ENCODE measurements at regions not wholly inside any gene's neighbourhood (a gene's known extent, or its start where the extent isn't known, plus 50 kb on each side); places are given as distances from the start of the nearest gene placed in this dataset.

- TF ChIP-seq POLR2A (IDR thresholded peaks at IDR 0.05; ENCODE audit: low read depth, low read length), result no peak
- DNase-seq (ENCODE audit: insufficient read length, low spot score) (no peak), FAIRE-seq (no peak)
These were observed 533.1 kb upstream of the CDH4 start for GRCh38 chr20:60718743-60719480.

DNA sequence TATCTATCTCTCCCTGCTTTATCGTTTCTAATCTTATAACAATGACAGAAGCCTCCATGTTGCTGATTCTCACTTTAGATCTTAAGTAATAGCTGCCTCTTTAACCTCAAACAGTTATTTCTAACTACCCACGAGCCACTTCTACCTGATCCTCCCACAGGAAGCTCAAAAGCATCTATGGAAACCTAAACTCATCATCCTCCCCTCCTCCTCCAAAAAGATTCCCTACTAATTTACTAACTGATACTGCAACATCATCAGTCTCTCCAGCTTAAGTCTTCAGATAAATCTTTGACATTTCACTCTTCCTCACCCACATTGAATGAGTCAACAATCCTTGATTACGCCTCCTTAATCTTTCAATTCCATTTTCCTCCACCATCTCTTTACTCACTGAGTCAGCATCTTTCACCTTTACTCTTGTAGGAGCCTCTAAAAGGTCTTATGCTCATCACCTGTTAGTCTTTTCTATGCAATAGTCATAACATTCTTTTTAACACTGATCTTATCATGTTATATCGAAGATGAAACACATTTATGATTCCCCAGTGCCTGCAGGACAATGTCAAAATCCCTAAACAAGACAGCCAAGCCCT is 526.7 kb upstream of the CDH4 start:
- DNase-seq (ENCODE audit: insufficient read length, low spot score) (no peak), FAIRE-seq (no peak)
- TF ChIP-seq POLR2A (IDR thresholded peaks at IDR 0.05; ENCODE audit: low read depth, low read length), result no peak

DNA sequence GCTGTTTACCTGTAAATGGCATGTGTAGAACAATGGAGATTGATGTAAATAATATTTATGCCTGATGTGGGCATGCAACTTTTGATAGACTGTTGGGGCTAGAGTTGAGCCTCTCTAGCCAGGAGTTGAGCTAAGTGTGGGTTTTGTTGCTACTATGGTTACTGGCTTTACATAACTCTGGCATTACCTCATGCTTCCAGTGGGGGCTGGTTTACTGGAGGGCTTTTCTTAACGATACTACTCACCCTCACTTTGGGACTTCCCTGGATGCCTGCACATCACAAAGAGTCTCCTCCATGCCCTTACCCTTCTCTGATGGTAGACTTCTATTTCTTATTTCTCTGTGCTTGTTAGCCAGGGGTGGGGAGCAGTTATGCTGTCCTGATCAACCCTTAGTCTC is 524.6 kb upstream of the CDH4 start:
- FAIRE-seq (no peak), DNase-seq (ENCODE audit: insufficient read length, low spot score) (no peak)
- TF ChIP-seq POLR2A (IDR thresholded peaks at IDR 0.05; ENCODE audit: low read depth, low read length), result no peak

DNA sequence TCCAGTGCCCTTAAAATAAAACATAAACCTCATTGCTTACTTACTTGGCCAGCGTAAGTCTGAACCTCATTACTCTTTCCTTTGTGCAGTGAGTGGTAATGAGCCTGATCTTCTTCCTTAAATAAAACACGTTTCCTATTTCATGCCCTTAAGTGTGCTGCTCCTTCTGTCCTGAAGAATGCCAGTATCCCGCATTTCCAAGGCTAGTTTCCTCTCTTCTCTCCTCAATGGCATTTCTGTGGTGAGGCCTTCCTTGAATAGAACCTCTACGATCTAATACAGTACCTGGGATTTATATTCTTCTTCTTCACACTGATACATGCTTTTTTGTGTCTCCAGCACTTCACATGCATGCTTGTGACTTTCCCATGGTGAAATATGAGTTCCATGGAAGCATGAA is 523.4 kb upstream of the CDH4 start:
- FAIRE-seq (no peak), DNase-seq (ENCODE audit: insufficient read length, low spot score) (no peak)
- no peak for TF ChIP-seq POLR2A (IDR thresholded peaks at IDR 0.05; ENCODE audit: low read depth, low read length)

DNA sequence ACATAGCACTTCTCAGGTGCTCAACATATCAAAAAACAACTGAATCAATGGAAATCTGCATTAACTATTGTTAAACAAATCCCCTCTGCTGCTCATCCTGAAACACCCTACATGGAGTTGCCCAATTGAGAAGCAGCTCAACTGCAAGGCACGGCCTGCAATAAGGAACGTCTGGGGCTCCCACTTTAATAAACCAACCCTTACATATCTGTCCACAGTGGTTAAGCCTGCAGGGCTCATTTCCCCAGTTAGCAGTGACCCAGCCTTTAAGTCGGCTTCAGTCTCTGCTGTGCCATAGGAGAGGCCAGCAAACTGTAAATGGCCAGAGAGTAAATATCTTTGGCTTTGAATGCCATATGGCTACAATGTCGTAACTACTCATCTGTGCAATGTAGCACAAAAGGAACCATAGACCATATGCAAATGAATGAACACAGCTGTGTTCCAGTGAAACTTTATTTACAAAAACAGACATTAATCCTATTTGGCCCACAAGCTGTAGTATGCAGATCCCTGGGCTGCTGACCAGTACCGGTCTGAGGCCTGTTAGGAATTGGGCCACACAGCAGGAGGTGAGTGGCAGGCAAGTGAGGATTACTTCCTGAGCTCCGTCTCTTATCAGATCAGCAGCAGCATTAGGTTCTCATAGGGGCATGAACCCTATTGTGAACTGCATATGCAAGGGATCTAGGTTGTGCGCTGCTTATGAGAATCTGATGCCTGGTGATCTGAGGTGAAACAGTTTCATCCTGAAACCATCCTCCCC is 522.7 kb upstream of the CDH4 start:
- TF ChIP-seq POLR2A (IDR thresholded peaks at IDR 0.05; ENCODE audit: low read depth, low read length), result no peak
- no peak for DNase-seq (ENCODE audit: insufficient read length, low spot score)
- FAIRE-seq, result no peak

GRCh38 chr20:60732322-60732721 is 519.7 kb upstream of the CDH4 start:
- TF ChIP-seq POLR2A (IDR thresholded peaks at IDR 0.05; ENCODE audit: low read depth, low read length), result no peak
- DNase-seq (ENCODE audit: insufficient read length, low spot score) (no peak), FAIRE-seq (no peak)

DNA sequence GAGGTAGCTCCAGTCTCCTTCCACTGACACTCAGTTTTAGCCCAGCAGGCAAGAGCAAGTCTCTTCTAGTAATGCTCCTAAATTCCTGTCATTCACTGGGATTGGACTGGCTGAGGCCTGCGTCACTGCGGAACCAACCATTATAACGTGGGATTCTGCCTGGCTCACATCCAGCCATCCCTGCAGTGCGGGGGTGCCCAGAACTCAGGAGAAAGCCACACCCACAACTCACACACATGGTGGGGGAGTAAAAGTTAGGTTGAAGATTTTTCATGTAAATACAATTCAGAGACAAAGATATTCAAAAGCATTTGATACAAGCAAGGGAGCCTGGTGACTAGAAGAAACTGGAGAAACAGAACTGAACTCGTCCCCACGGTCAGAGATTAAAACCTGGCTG is 504.0 kb upstream of the CDH4 start:
- DNase-seq (ENCODE audit: insufficient read length, low spot score) (no peak), FAIRE-seq (no peak)
- TF ChIP-seq POLR2A (IDR thresholded peaks at IDR 0.05; ENCODE audit: low read depth, low read length), result no peak

DNA sequence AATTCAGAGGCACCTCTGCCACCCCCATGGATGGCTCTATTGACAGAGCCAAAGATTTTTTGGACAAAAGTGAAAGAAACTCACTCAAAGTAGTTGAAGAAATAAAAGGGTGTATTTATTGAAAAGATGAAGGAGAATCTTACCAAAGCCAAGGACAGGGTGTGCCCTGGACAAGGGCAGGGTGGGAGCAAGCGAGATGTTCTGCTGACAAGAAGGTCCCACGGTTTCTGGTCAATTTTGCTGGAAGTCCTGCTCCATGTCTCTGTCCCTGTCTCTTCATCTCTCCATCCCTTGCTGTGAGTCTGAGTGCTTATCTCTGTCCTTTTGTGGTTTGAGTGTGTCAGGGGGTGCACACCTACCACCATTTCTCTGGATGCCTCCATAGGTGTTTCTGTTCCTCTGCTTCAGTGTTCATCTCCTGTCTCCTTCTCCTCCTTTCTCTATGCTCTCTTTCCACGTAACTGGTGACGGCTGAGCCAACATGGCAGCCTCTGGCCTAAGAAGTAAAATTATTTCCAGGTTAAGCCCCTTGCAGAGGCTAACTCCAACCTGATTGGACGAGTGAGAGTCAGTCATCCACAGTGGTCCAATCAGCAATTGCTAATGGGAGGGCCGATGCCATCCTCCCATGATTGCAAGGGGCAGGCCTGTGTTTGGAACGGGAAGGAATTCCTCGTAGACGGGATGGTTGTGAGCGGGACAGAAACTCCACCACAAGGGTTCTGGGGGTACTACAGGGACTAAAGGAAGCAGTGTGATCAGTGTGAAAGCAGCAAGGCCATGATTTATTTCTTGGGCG is 502.1 kb upstream of the CDH4 start:
- TF ChIP-seq POLR2A (IDR thresholded peaks at IDR 0.05; ENCODE audit: low read depth, low read length), result no peak
- FAIRE-seq (no peak), DNase-seq (ENCODE audit: insufficient read length, low spot score) (no peak)

DNA sequence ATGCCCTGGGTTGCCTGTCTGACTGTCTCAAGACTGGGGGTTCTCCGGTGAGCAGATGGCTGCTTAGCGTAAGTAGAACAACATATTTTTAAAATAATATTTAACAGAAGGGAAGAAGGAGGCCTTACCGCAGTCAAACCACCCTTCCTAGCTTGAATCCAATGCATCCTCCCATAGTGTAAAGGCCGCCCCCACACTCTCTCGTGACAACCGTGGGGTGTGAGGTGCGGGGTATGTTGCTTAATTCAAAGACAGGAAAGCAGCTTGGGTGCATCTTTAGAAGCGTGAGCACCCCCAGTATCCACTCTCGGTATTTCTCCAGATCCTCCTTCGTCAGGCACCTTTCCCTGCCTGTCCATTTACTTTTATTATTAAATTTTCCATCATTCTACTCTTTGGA is 501.2 kb upstream of the CDH4 start:
- DNase-seq (ENCODE audit: insufficient read length, low spot score) (no peak), FAIRE-seq (no peak)

DNA sequence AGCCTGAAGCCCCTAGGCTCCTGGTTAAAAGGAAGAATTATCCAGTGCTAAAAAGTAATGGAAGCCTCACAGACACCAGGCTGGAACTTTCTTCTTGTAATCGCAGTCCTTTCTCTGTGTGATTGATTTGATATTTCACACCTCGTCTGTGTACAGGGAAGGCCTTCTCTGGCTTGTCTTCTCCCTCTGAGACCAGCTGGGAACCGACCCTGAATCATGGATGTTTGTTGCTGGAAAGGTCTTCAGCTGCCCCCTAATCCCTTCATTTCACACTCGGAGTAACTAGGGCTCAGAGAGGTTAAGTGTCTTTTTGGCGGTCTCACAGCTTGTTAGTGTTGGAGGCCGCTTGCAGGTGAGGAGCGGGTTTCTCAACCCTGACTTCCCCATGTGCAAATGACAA is 500.2 kb upstream of the CDH4 start:
- no peak for FAIRE-seq
- no peak for TF ChIP-seq POLR2A (IDR thresholded peaks at IDR 0.05; ENCODE audit: low read depth, low read length)
- DNase-seq (ENCODE audit: insufficient read length, low spot score), result no peak

More for the DNA sequence above, 501.2 kb upstream of the CDH4 start:
- TF ChIP-seq POLR2A (IDR thresholded peaks at IDR 0.05; ENCODE audit: low read depth, low read length), result no peak

GRCh38 chr20:60752741-60753420 is 499.2 kb upstream of the CDH4 start:
- DNase-seq (ENCODE audit: insufficient read length, low spot score) (no peak), FAIRE-seq (no peak)
- no peak for TF ChIP-seq POLR2A (IDR thresholded peaks at IDR 0.05; ENCODE audit: low read depth, low read length)

DNA sequence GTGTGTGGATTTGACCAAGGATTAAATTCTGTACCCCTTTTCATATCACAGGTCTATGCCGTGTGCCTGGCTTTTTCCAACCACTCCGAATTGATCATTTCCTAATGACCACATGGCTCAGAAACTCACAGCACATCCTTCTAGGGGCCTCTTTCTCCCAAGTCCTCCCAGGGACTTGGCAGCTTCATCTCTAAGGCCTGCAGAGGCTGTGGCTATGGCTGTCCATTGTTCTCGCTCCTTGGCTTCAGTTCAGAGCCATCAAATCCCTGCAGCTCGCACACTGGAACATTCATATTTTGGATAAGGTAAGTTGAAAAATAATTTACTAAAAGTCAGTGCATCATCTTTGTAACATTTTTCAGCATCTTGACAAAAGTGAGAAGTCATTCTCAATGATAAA is 497.2 kb upstream of the CDH4 start:
- no peak for FAIRE-seq
- DNase-seq (ENCODE audit: insufficient read length, low spot score), result no peak
- TF ChIP-seq POLR2A (IDR thresholded peaks at IDR 0.05; ENCODE audit: low read depth, low read length), result no peak

DNA sequence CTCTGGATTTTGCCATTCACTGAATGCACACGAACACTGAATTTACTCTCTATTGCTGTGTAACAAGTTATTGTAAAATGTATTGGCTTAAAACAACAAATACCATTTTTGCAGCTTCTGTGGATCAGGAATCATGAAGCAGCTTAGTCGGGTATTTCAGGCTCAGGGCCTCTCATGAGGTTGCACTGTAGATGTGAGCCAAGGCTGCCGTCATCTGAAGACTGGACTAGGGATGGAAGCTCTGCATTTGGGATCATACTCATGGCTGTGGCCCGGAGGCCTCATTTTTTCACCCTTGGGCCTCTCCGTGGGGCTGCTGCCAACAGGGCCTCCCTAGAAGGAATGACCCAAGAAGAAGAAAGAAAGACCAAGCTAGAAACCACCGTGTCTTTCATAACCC is 492.4 kb upstream of the CDH4 start:
- DNase-seq (ENCODE audit: insufficient read length, low spot score), result no peak
- no peak for TF ChIP-seq POLR2A (IDR thresholded peaks at IDR 0.05; ENCODE audit: low read depth, low read length)
- FAIRE-seq, result no peak
